ENCODE measurements at regions not wholly inside any gene's neighbourhood (a gene's known extent, or its start where the extent isn't known, plus 50 kb on each side); places are given as distances from the start of the nearest gene placed in this dataset.
A peak's percentile ranks its signal among the peaks of the same experiment; 100 is the strongest.
"Not testable (repeated sequence)": the region's sequence is repeated elsewhere in the genome, so short reads cannot be mapped to it uniquely, and the experiment has no call there.

DNA sequence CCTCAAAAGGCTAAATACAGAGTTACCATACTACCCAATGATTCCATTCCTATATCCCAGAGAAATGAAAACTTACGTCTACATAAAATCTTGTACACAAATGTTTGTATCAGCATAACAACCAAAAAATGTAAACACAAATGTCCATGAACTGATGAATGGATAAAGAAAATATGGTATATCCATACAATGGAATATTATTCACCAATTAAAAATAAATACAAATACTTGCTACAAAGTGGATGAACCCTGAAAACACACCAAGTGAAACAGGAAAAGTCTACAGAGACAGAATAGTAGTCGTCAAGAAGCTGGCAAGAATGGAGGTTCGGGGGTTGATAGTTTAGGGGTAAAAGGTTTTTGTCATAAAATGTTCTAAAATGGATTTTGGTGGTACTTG, 54.0 kb upstream of the ANKRD28 start:
- no peak for DNase-seq (ENCODE audit: low spot score)

DNA sequence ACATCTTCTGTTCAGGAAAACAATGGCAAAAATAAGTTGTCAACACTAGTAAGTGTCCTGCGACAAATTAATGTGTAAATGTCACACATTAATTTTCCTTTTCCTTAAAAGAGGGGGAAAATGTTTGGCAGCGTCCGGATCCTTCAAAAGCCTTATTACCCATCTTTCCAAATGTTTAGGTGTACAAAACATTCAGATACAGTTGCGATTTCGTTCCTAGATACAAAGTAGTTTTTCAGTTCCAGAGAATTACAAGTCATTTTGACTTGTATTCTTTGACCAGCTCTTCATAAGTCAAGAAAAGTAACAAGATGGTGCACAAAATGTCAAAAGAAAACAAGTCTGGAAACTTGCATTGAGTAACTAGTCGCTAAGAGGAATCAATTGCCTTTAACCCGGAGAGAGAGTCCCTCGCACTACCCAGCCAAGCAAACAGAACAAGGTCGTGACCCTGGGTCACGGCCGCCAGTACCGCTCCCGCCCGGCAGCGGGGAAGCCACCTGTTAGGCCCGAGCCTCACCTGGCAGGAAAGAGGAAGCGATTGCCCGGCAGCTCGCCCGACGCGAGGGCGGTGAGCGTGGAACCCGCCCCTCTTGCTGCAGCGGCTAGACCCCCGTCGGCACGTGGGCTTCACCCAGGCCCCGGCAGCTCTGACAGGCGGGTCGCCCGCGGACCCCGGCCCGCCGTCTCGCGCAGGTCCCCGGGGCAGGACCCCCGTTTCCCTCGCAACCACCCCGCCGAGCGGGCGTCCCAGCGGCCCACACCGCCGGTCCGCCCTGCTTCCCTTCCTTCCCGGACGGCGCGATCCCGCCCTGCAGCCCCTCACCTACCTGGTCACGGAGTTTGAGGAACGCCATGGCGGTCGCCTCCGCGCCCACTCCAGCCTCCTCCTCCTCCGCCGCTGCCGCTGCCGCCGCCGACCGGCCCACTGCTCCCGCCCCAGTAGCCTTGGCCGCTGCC, 61.0 kb upstream of the ANKRD28 start:
- peak; percentile 70 for DNase-seq (ENCODE audit: low spot score)

GRCh38 chr3:15859507-15860013, 61.8 kb upstream of the ANKRD28 start:
- peak; percentile 78 for DNase-seq (ENCODE audit: low spot score)

- peak; percentile 76 for DNase-seq (ENCODE audit: low spot score)
Observed at GRCh38 chr3:15860014-15860934, 62.5 kb upstream of the ANKRD28 start.

- no peak for DNase-seq (ENCODE audit: low spot score)
Observed at GRCh38 chr3:15861163-15861562, 63.4 kb upstream of the ANKRD28 start.

DNA sequence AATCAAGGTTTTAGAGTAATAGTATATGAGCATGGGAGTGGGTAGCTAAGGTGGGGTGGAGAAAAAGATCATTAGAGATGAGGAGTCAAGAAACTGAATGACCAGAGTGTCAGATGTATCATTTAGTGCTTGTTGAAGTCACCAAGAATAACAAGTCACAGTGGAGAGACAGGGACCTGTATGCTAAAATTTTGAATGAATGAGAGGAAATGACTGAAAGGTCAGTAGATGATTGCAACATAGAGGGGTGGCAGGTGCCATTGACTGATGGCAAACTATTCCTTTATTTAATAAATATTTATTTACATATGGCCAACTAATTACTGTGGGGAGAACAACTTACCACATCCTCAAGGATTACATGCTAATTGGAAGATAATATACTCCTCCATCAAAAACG, 75.0 kb upstream of the ANKRD28 start:
- no peak for DNase-seq (ENCODE audit: low spot score)

DNA sequence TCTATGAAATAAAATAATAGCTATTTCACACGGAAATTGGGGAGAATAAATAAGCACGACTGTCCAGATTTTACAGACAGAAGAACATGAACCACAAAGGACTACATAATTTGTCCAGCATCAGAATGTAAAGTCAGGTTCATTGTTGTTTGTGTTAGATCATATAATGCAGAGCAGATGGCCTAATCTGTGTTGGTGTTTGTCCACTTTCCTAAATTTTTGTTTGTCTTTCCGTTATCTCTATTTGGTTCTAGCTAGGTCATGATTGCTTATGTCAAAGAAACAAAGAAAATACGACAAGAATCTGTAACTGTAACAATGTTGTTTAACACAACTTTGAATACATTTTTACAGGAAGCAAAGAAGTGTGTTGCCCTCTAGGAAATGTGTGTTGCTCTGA, 75.6 kb upstream of the ANKRD28 start:
- no peak for DNase-seq (ENCODE audit: low spot score)

- DNase-seq (ENCODE audit: low spot score), result no peak
Observed at GRCh38 chr3:15875016-15875689, 77.4 kb upstream of the ANKRD28 start.

GRCh38 chr3:15876669-15877068, 78.9 kb upstream of the ANKRD28 start:
- DNase-seq (ENCODE audit: low spot score), result no peak

DNA sequence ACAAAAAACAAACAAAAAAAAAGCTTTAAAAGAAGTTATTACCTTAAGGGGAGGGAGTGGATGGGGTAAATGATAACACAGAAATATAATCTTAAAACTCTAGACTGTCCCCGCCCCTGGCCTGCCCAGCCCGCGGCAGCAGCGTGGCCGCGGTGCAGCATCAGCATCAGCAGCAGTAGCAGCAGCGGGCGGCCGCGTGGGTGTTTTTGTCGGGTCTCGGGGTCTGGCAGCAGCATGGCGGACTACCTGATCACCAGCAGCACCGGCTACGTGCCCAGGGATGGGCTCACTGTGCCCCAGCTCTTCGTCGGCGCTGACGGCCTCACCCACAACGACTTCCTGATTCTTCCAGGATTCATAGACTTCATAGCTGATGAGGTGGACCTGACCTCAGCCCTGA, 80.0 kb upstream of the ANKRD28 start:
- no peak for DNase-seq (ENCODE audit: low spot score)

GRCh38 chr3:15879787-15880186, 82.0 kb upstream of the ANKRD28 start:
- not testable (repeated sequence) for DNase-seq (ENCODE audit: low spot score)

DNA sequence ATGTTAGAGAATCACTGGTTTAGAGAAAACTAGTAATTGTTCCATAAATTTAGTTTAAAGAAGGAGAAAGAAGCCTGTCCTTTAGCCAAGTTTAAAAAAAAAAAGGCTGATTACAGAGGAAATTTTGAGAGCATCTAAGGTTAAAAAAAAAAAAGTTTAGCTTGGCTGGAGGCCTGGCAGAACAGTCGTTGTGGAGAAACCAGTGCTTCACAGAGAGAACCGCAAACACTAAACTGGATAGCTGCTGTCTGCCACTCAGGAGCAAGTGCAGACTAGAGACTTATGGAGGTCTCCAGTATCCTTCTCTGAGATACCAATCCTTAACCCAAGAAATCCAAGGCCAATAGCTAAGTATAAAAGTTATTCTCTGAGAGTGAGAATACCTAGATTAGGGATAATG, 84.8 kb upstream of the ANKRD28 start:
- DNase-seq (ENCODE audit: low spot score), result no peak

DNA sequence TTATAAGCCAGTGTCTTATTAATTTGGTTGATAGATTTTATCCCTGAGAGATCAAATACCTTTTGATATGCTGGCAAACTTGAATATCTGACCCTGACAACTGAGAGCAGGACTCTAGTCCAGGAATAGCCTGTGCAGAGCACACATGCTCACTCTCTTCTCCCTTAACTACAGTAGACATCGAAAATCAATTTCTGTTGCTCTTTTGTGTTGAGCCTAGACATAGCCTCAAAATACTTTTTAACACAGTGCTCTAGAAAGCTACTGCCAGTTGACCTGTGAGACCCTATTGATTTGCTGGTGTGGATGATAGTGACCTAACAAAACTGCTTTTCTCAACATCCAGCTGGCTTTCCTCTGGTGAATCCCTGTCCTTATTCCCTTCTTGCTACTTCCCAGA, 86.4 kb upstream of the ANKRD28 start:
- DNase-seq (ENCODE audit: low spot score), result no peak

DNA sequence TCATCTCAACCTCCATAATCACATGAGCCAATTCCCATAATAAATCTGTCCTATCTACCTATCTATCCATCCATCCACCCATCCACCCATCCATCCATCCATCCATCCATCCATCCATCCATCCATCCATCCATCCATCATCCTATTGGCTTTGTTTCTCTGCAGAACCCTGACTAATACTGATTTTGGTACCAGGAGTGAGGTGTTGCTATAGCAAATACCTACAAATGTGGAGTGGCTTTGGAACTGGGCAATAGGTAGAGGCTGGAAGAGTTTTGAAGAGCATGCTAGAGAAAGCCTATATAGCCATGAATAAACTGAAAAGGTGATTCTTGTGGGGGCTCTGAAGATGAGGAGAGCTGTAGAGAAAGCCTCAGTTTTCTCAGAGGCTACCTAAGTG, 88.7 kb upstream of the ANKRD28 start:
- DNase-seq (ENCODE audit: low spot score), result no peak

DNA sequence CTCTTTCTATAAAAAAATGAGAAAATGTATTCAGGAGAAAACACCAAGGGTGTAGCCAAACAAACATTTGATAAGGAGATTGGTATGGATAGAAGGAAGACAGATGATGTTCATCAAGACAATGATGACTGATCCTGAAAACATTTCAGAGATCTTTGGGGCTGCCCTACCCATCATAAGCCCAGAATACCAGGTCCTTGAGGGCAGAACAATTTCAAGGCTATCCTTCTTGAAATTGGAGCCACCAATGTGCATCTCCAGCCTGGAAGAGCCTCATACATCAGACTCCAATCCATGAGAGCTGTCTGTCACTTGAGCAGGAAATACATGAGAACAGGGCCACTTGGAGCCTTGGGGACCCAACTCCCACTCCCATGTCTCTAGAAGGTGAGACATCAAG, 89.5 kb upstream of the ANKRD28 start:
- no peak for DNase-seq (ENCODE audit: low spot score)

GRCh38 chr3:15889936-15890335, 92.2 kb upstream of the ANKRD28 start:
- DNase-seq (ENCODE audit: low spot score), result no peak

- no peak for DNase-seq (ENCODE audit: low spot score)
Observed at GRCh38 chr3:15892311-15893227, 94.8 kb upstream of the ANKRD28 start.

- DNase-seq (ENCODE audit: low spot score), result no peak
Observed at GRCh38 chr3:15894382-15894781, 96.6 kb upstream of the ANKRD28 start.

DNA sequence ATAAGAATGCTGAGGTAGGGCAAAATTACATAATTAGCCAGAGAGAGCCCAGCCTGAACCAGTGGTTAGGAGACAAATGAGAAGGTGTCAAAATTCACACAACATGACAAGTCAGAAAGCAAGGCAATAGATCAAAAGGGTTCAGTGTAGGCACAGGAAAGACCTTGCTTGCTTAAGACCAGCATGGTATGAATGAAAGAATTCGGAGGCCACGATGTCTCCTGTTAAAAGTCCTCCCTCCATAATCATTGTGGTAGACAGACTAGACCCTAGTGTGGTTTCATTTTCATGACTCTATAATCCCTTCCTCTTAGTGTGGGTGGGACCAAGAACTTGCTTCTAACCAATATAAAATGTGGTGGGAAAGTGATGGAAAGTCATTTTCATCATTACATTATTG, 98.7 kb upstream of the ANKRD28 start:
- no peak for DNase-seq (ENCODE audit: low spot score)

- peak; percentile 14 for DNase-seq (ENCODE audit: low spot score)
Observed at GRCh38 chr3:15899388-15899787, 101.6 kb upstream of the ANKRD28 start.

- DNase-seq (ENCODE audit: low spot score), result no peak
Observed at GRCh38 chr3:15903164-15903563, 105.4 kb upstream of the ANKRD28 start.

Data from SW480 (cell line).